Activated naive CD4-positive, alpha-beta T cell treated with anti-CD3 and anti-CD28 coated beads for 36 hours (primary cell): ENCODE measurements at regions not wholly inside any gene's neighbourhood (a gene's known extent, or its start where the extent isn't known, plus 50 kb on each side); places are given as distances from the start of the nearest gene placed in this dataset.

Experiments
- CTCF ChIA-PET: fragments of 350-600 bp; sonication (Branson Sonifier 250); formaldehyde crosslinking; loops from one replicate; lab custom pipeline; 2021; ENCODE audit warnings: antibody characterized with exemption; lab: Charles Lee
- DNase-seq: peaks from one replicate; pipeline ENCODE4 v3.0.0-alpha.2; 2020
- H3K27ac Mint-ChIP-seq: one replicate; pipeline ENCODE4 v1.8.0; 2021; ENCODE audit warnings: mild to moderate bottlenecking, mixed read lengths
- H3K27me3 Mint-ChIP-seq: one replicate; pipeline ENCODE4 v1.8.0; 2021; ENCODE audit warnings: low read depth, mixed read lengths
- H3K36me3 Mint-ChIP-seq: one replicate; pipeline ENCODE4 v1.8.0; 2021; ENCODE audit warnings: low read depth, mixed read lengths
- H3K4me1 Mint-ChIP-seq: one replicate; pipeline ENCODE4 v1.8.0; 2021; ENCODE audit warnings: low read depth, mixed read lengths
- H3K4me3 Mint-ChIP-seq: one replicate; pipeline ENCODE4 v1.8.0; 2021; ENCODE audit warnings: mild to moderate bottlenecking, moderate library complexity, mixed read lengths
- H3K9me3 Mint-ChIP-seq: one replicate; pipeline ENCODE4 v1.8.0; 2021; ENCODE audit warnings: mixed read lengths
- intact Hi-C: fragments of 100-400 bp; cut with micrococcal nuclease; formaldehyde crosslinking; loops from one replicate; pipeline ENCODE4 v1.15.1; 2023

- Mint-ChIP-seq H3K9me3 (peaks cover 7% of the 10 kb centered on the region), H3K36me3 (no peaks in the 10 kb centered on the region), H3K4me3 (no peak overlapping the region), H3K27me3 (peaks cover 4% of the 10 kb centered on the region), H3K27ac (no peak overlapping the region), H3K4me1 (no peaks in the 10 kb centered on the region)
- DNase-seq = no peak
- CTCF ChIA-PET = interaction anchor here (1.0 kb wide), 1 partner anchor 14 kb away, joined by 5 read pairs; no protein-coding TSS in a partner anchor
- intact Hi-C loops = no loop called here
These were observed 72.5 kb upstream of the ONECUT1 start for GRCh38 chr15:52862677-52863076.

GRCh38 chr15:52858782-52859176 lies 68.6 kb upstream of the ONECUT1 start:
- Mint-ChIP-seq H3K9me3 (no peaks in the 10 kb centered on the region), H3K36me3 (no peaks in the 10 kb centered on the region), H3K27ac (no peak overlapping the region), H3K4me3 (no peak overlapping the region), H3K27me3 (peaks cover 7% of the 10 kb centered on the region), H3K4me1 (no peaks in the 10 kb centered on the region)
- DNase-seq = no peak
- intact Hi-C loops = no loop called here
- CTCF ChIA-PET = no interaction called here

- Mint-ChIP-seq H3K27me3 (peaks cover 7% of the 10 kb centered on the region), H3K4me1 (no peaks in the 10 kb centered on the region), H3K36me3 (no peaks in the 10 kb centered on the region), H3K9me3 (no peaks in the 10 kb centered on the region), H3K4me3 (no peak overlapping the region), H3K27ac (no peak overlapping the region)
- CTCF ChIA-PET = interaction anchor here (0.6 kb wide), 1 partner anchor 35 kb away, joined by 4 read pairs; no protein-coding TSS in a partner anchor
- no peak for DNase-seq
- intact Hi-C loops = no loop called here
These were observed 68.0 kb upstream of the ONECUT1 start for GRCh38 chr15:52857937-52858781.

DNA sequence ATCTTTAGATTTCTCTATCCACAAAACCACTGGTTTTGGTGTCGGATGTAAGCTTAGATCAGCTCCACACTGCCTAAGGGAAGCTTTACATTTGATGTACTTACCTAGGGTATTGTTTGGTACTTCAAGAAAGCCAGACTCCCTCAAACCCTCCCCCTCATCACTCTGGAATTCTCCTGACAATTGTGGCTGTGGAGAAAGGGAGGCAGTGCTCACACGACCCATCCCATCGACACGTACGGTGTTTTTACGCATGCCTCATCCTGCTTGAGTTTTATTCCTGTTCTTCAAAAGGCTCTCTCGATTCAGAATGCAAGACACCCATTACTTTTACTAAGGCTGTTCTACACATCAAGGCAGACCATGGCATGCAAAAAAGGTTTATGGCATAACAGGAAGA lies 67.3 kb upstream of the ONECUT1 start:
- H3K4me3 Mint-ChIP-seq = no peak overlapping the region
- H3K27ac Mint-ChIP-seq = no peak overlapping the region
- no peaks in the 10 kb centered on the region for H3K9me3 Mint-ChIP-seq
- H3K36me3 Mint-ChIP-seq = no peaks in the 10 kb centered on the region
- H3K27me3 Mint-ChIP-seq = peaks cover 7% of the 10 kb centered on the region
- CTCF ChIA-PET = interaction anchor here (0.6 to 0.7 kb wide), 2 partner anchors 34 to 43 kb away, joined by 4 to 5 read pairs; no protein-coding TSS in a partner anchor
- no peak for DNase-seq
- intact Hi-C loops = no loop called here
- H3K4me1 Mint-ChIP-seq = no peaks in the 10 kb centered on the region

DNA sequence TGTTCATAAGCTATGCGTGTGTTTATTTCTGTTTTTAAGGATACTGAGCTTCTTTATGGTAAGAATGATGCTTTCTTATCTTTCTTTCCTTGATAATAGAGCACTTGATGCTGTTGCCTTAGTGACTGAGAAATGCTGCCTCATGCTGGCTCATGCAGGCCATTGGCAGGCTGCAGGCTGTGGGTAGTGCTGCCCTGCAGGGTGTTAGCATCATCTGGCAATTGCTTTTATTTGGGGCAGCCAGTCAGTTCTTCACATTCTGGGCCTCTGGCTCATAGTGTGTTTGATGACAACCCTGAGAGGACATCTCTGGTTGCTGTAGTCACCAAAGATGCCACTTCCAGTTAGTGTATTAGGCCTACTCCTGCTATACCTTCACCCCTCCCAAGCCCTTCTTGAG lies 66.2 kb upstream of the ONECUT1 start:
- H3K4me3 Mint-ChIP-seq = no peak overlapping the region
- no peaks in the 10 kb centered on the region for H3K36me3 Mint-ChIP-seq
- CTCF ChIA-PET = no interaction called here
- no peak overlapping the region for H3K27ac Mint-ChIP-seq
- peaks cover 8% of the 10 kb centered on the region for H3K27me3 Mint-ChIP-seq
- intact Hi-C loops = no loop called here
- H3K9me3 Mint-ChIP-seq = no peaks in the 10 kb centered on the region
- no peak for DNase-seq
- no peaks in the 10 kb centered on the region for H3K4me1 Mint-ChIP-seq

DNA sequence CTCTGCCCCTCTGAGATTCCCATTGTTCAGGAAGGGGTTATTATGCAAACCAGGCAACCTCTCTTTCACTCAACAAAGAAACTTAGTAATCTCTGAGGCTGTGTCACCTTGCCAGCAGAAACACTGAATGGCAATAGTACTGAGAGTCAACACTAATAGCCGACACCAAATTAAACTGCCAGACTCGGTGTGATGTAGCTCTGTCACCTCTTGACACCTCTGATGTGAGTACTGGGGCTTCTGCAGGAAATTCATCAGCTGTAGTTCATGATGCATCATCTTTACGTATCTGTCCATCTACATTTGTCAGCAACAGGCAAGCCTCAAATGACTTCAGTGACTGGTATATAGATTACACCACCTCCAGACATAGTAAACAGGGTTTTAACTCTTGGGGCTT lies 65.0 kb upstream of the ONECUT1 start:
- H3K9me3 Mint-ChIP-seq = no peaks in the 10 kb centered on the region
- H3K27me3 Mint-ChIP-seq = peaks cover 4% of the 10 kb centered on the region
- intact Hi-C loops = no loop called here
- no peaks in the 10 kb centered on the region for H3K36me3 Mint-ChIP-seq
- no peak overlapping the region for H3K27ac Mint-ChIP-seq
- DNase-seq = no peak
- H3K4me3 Mint-ChIP-seq = no peak overlapping the region
- CTCF ChIA-PET = no interaction called here
- H3K4me1 Mint-ChIP-seq = no peaks in the 10 kb centered on the region

DNA sequence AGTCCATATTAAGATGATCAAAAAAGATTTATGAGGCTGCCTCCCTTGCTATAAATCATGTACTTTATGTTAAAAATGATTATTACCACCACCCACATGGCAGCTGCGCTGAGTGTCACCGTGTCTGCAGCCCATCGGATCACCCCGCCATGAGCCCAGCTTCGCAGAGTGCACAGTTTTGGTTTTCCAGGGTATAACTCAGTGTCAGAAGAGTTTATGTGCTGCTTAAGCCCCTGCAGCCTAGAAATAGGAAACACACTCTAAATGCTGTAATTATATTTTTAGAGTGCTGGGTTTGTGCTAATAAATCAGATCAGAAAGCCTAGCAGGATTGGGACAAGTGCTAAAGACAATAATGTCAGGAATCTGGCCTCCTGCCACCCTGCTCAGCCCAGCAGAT lies 54.7 kb upstream of the ONECUT1 start:
- Mint-ChIP-seq H3K27me3 (peaks cover 10% of the 10 kb centered on the region), H3K4me1 (no peaks in the 10 kb centered on the region), H3K36me3 (peaks cover 2% of the 10 kb centered on the region), H3K27ac (no peak overlapping the region), H3K4me3 (no peak overlapping the region), H3K9me3 (peaks cover 3% of the 10 kb centered on the region)
- no peak for DNase-seq
- CTCF ChIA-PET = no interaction called here
- intact Hi-C loops = no loop called here
